Stomach (tissue), 8 donors: ENCODE measurements at regions not wholly inside any gene's neighbourhood (a gene's known extent, or its start where the extent isn't known, plus 50 kb on each side); places are given as distances from the start of the nearest gene placed in this dataset.

Experiments used
- DNase-seq, 2 donors: peaks; one replicate each; pipeline versions ENCODE4 v3.0.0 to v3.0.0-alpha.2; 2013 to 2019
- H3K27ac ChIP-seq, 5 donors: fragments of 200-600 bp in 4 of 5; sonication (generic) in 4 of 5; one replicate each; pipeline ENCODE4 v1.5.1; 2013 to 2019; ENCODE audit warnings: mild to moderate bottlenecking in 1 of 5, moderate library complexity in 1 of 5
- H3K27me3 ChIP-seq, 3 donors: fragments of 200-600 bp; sonication (generic); one replicate each; pipeline ENCODE4 v1.5.1; 2017 to 2019; ENCODE audit warnings: mixed run types in 1 of 3
- H3K36me3 ChIP-seq, 4 donors: fragments of 200-600 bp; sonication (generic); 1 replicate in 3 of 4; 2 replicates in 1 of 4; pipeline ENCODE4 v1.5.1; 2016 to 2019
- H3K4me1 ChIP-seq, 4 donors: fragments of 200-600 bp; sonication (generic); one replicate each; pipeline ENCODE4 v1.5.1; 2016 to 2019
- H3K4me3 ChIP-seq, 4 donors: fragments of 200-600 bp; sonication (generic) in 3 of 4; one replicate each; pipeline ENCODE4 v1.5.1; 2016 to 2019; ENCODE audit warnings: mild to moderate bottlenecking in 1 of 4
- H3K9me3 ChIP-seq, 4 donors: fragments of 200-600 bp; sonication (generic); one replicate each; pipeline ENCODE4 v1.5.1; 2016 to 2019
- EP300 ChIP-seq: sonication (generic); formaldehyde crosslinking; IDR thresholded peaks from one replicate; pipeline ENCODE4 v1.6.1; 2017; ENCODE audit warnings: antibody characterized with exemption
- POLR2A ChIP-seq, 4 donors: fragments of 450-650 bp; IDR thresholded peaks; one replicate each; pipeline ENCODE4 v1.6.1; 2016; ENCODE audit warnings: antibody characterized with exemption in 4 of 4, control low read depth in 2 of 4, mild to moderate bottlenecking in 1 of 4, moderate library complexity in 1 of 4
- POLR2AphosphoS5 ChIP-seq, 3 donors: sonication (generic); formaldehyde crosslinking; IDR thresholded peaks; one replicate each; pipeline ENCODE4 v1.6.1; 2016; ENCODE audit warnings: antibody characterized with exemption in 3 of 3
- WGBS, 5 donors: extraction: QIAGEN DNeasy Blood & Tissue Kit in 3 of 5; methylation state at CpG; one replicate each; pipeline versions ENCODE4 v1.1.5 to v1.1.7; 2013 to 2018; 5-methylcytosine and 5-hydroxymethylcytosine counted together
- intact Hi-C: fragments of 100-400 bp; cut with DNase I; formaldehyde crosslinking; loops from one replicate; pipeline ENCODE4 v1.15.1; 2023; ENCODE audit warnings: low total_unique reads
- TF ChIP-seq, protein P1 (sequence below), 7 experiments: fragments of 450-650 bp in 4 of 7; fragments of 200-600 bp in 3 of 7; sonication (generic) in 3 of 7; IDR thresholded peaks; one replicate each; pipeline ENCODE4 v1.5.1; 2016 to 2019; ENCODE audit warnings: antibody characterized with exemption in 7 of 7, control low read depth in 2 of 7, mild to moderate bottlenecking in 1 of 7
- donor health status: healthy with polysubstance abuse.
- donor health status: Bipolar disorder and iron deficiency.
- donor health status: healthy.

DNA sequence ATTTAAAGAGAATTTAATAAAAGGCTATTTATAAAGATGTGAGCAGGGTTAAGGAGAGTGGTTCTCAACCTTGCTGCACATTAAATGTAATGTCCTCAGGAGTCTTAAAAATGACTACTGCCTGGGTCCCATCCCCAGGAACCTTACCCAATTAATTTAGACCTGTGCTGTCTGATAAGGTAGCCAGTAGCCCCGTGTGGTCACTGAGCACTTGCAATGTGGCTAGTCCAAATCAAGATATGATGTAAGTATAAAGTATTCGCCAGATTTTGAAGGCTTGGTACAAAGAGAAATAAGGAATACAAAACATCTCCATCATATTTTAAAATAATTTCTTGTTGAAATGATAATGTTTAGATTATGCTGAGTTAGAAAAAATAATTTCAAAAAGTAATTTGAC lies 343.3 kb upstream of the PPP2R3A start:
- DNase-seq = no peak
- Histone ChIP-seq H3K36me3 (no peaks in the 10 kb centered on the region), H3K9me3 (no peaks in the 10 kb centered on the region), H3K27ac (no peak overlapping the region), H3K4me3 (no peak overlapping the region), H3K27me3 (no peaks in the 10 kb centered on the region), H3K4me1 (no peaks in the 10 kb centered on the region)
- TF ChIP-seq EP300 (no peak), POLR2AphosphoS5 (IDR thresholded peaks at IDR 0.05) (no peak), POLR2A (IDR thresholded peaks at IDR 0.05) (no peak)
- TF ChIP-seq, protein P1, sequence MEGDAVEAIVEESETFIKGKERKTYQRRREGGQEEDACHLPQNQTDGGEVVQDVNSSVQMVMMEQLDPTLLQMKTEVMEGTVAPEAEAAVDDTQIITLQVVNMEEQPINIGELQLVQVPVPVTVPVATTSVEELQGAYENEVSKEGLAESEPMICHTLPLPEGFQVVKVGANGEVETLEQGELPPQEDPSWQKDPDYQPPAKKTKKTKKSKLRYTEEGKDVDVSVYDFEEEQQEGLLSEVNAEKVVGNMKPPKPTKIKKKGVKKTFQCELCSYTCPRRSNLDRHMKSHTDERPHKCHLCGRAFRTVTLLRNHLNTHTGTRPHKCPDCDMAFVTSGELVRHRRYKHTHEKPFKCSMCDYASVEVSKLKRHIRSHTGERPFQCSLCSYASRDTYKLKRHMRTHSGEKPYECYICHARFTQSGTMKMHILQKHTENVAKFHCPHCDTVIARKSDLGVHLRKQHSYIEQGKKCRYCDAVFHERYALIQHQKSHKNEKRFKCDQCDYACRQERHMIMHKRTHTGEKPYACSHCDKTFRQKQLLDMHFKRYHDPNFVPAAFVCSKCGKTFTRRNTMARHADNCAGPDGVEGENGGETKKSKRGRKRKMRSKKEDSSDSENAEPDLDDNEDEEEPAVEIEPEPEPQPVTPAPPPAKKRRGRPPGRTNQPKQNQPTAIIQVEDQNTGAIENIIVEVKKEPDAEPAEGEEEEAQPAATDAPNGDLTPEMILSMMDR (IDR thresholded peaks at IDR 0.05) = no peak
- intact Hi-C loops = no loop called here
- WGBS, 5 donors = 65 to 70% (median 65%) methylated on average over 2 of the region's 2 CpGs

DNA sequence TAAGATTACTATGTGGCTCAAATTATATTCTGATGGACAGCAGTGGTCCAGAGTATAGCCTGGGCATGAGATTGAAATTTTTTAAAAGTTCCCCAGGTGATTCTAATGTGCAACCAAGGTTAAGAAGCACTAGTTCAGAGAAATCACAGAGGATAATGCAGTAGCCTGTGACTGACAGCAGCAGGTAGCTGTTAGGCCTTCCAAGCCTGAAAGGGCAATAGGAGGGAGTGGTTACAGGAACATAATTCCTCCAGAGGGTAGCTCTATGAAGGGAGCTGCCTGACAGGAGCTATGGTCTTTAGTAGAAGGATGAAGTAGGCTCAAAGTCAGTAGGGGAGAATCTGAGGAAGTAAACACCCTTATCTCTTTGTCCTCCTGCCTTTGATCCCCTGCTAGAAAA lies 342.9 kb upstream of the PPP2R3A start:
- TF ChIP-seq, protein P1 (IDR thresholded peaks at IDR 0.05) = no peak
- TF ChIP-seq EP300 (no peak), POLR2A (IDR thresholded peaks at IDR 0.05) (no peak)
- no peaks in the 10 kb centered on the region for H3K4me1 ChIP-seq
- H3K9me3 ChIP-seq = no peaks in the 10 kb centered on the region
- no peak overlapping the region for H3K27ac ChIP-seq
- H3K27me3 ChIP-seq = no peaks in the 10 kb centered on the region
- DNase-seq = no peak
- intact Hi-C loops = no loop called here
- no peaks in the 10 kb centered on the region for H3K36me3 ChIP-seq
- no peak overlapping the region for H3K4me3 ChIP-seq

DNA sequence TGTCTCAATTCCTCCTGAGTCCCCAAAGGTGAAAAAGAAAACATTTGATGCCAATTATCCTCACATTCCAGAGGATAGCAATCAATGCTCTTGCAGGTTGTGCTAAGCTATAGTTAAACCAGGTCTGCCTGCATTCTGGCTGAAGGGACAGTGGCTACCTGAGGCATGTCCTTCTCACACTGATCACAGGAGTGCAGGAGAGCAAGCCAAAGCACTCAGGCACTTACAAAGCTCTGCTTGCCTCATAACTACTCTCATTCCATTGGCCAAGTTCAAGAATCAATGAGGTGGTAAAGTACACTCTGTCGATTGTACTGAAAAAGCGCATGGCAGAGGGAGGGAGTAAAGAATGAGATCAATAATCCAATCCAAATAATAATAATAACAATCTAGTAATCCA lies 342.0 kb upstream of the PPP2R3A start:
- no peak overlapping the region for H3K27ac ChIP-seq
- no peak for DNase-seq
- no peaks in the 10 kb centered on the region for H3K27me3 ChIP-seq
- 61 to 88% (median 67%) methylated on average over 2 of the region's 2 CpGs for WGBS, 5 donors
- H3K4me1 ChIP-seq = no peaks in the 10 kb centered on the region
- no peaks in the 10 kb centered on the region for H3K9me3 ChIP-seq
- no peak overlapping the region for H3K4me3 ChIP-seq
- TF ChIP-seq POLR2A (IDR thresholded peaks at IDR 0.05) (no peak), EP300 (no peak), POLR2AphosphoS5 (IDR thresholded peaks at IDR 0.05) (no peak)
- TF ChIP-seq, protein P1 (IDR thresholded peaks at IDR 0.05) = no peak
- intact Hi-C loops = no loop called here
- H3K36me3 ChIP-seq = no peaks in the 10 kb centered on the region

DNA sequence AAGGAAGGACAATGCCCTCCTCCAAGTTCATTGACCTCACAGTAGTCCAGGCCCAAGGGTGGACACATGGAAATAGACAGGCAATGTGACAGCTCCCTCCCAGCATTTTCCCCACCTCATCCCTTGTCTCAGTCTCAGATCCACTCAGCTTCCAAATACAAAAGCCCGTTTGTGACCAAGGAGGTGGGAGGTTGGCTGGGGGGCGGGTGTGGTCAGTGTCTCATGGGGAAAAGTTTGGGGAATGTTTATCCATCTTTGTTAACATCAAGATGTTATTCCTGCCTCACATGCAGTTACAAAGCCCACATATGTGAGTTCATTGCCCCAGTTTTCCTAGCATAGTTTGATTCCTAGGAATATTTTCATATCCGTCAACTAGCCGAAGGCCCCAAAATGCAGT lies 338.5 kb upstream of the PPP2R3A start:
- no peak overlapping the region for H3K4me3 ChIP-seq
- H3K27me3 ChIP-seq = no peaks in the 10 kb centered on the region
- 76 to 84% (median 80%) methylated on average over 4 of the region's 4 CpGs for WGBS, 5 donors
- H3K9me3 ChIP-seq = no peaks in the 10 kb centered on the region
- no peak overlapping the region for H3K27ac ChIP-seq
- H3K4me1 ChIP-seq = no peaks in the 10 kb centered on the region
- intact Hi-C loops = no loop called here
- TF ChIP-seq POLR2A (IDR thresholded peaks at IDR 0.05) (no peak), EP300 (no peak), POLR2AphosphoS5 (IDR thresholded peaks at IDR 0.05) (no peak)
- TF ChIP-seq, protein P1 (IDR thresholded peaks at IDR 0.05) = no peak
- no peak for DNase-seq
- H3K36me3 ChIP-seq = no peaks in the 10 kb centered on the region
